Inflammatory macrophage treated with lipopolysaccharide for 1 hour (primary cell): ENCODE measurements at regions not wholly inside any gene's neighbourhood (a gene's known extent, or its start where the extent isn't known, plus 50 kb on each side); places are given as distances from the start of the nearest gene placed in this dataset.
"Not testable (repeated sequence)": the region's sequence is repeated elsewhere in the genome, so short reads cannot be mapped to it uniquely, and the experiment has no call there.

Source experiments
- DNase-seq, 2 donors: peaks; one replicate each; pipeline ENCODE4 v3.0.0-alpha.2; 2020 to 2022

DNA sequence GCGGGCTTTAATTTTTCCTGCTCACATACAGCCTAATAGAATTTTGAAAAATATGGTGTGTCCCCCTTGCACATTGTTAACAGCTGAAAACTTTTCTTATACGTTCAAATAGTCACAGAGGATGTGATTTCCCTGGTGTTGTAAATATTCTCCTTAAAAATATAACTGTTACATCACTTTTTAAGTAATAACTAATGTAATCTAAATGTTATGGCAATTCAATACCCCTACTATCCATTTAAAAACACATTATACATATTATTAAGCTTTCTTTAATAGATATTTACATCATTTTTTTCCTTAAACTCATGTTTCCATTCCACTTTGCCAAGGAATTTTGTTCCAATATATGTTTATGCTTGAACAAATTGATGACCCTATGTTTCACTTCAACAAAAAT, 85.5 kb upstream of the S1PR1 start:
- no peak for DNase-seq

DNA sequence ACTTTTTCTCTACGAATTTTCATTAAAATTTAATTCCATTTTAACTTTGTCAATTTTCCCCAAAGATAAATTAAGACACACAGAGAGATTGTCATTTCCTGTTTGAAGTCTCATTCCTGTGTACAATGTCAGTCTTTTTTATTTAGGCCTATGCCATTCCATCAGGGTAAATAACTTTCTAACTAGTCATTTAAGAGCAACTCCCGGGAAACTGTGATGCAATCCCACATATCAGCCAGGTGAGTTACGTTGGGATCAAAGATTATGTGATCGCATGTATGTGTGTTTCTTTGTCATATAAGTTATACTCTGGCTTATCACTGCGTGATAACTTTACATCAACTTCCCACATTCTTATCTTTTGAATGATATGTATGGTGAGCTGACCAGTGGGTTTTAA, 86.1 kb upstream of the S1PR1 start:
- no peak for DNase-seq

DNA sequence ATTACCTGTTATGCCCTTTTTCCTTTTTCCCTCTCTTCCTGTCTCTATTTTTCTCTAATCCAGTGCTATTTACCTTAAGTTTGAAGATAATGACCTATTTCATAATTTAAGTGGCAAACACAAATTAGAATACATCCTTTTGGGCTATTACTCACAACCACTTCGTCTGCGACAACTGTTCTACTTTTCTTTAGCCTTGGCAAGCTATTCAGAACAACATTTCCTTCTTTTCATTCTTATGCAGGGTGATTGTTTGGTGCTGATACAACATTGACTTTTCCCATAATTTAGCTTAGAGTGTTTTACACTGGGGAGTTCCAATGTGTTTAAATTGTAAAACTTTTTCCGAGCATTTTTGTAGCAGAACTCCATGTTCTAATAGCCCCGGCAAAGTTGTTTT, 86.6 kb upstream of the S1PR1 start:
- no peak for DNase-seq

DNA sequence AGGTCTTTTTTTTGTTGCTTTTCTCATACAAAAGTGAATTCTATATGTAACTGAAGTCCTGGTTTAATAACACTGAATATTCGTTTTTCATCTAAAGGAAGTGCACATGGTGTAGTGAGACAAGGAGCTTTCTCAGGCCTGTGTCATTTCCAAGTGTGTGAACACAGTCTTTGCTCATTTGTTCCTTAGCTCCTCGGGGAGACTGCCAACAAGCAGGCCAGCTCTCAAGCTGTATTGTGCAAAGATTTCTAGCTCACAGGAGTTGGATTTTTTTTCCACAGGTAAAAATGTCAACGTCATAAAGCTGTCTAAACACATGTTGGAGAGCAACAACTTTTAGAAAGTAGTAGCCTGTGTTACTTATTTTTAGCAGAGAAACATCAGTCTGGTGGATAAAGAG, 87.8 kb upstream of the S1PR1 start:
- DNase-seq, result no peak

DNA sequence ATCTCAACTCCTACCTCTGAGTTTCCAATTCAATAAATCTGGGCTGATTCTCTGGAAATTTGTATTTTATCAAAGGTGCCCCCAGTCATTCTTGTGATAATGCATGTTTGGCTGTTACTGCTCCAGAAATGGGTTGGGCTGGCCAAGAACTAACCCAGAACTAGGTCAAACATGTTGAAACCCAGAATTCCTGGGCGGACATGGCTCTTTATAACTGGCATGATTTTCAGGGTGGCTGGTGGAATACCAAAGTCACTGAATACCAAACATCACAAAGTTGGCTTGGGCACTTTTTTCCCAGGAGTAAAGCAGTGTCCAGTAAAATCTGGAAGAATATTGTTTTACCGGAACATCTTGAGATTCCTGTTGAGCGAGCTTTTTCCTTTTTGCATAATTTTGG, 89.4 kb upstream of the S1PR1 start:
- DNase-seq, result no peak

DNA sequence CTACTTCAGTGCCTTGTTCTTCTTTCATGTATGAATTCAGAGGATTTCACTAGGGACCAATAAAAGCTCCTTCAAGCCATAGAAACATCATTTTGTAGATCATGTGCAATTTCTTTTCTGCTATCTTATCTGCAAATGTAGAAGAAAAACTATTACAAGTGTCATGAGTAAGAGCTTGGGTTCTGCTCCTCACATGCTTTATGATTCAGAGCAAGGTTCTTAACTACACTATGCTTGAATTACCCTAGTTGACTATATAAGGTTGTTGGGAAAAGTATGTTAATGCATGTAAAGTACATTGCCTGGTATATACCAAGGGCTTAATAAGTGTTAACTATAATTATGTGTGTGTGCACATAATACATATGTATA, 91.4 kb upstream of the S1PR1 start:
- no peak for DNase-seq

DNA sequence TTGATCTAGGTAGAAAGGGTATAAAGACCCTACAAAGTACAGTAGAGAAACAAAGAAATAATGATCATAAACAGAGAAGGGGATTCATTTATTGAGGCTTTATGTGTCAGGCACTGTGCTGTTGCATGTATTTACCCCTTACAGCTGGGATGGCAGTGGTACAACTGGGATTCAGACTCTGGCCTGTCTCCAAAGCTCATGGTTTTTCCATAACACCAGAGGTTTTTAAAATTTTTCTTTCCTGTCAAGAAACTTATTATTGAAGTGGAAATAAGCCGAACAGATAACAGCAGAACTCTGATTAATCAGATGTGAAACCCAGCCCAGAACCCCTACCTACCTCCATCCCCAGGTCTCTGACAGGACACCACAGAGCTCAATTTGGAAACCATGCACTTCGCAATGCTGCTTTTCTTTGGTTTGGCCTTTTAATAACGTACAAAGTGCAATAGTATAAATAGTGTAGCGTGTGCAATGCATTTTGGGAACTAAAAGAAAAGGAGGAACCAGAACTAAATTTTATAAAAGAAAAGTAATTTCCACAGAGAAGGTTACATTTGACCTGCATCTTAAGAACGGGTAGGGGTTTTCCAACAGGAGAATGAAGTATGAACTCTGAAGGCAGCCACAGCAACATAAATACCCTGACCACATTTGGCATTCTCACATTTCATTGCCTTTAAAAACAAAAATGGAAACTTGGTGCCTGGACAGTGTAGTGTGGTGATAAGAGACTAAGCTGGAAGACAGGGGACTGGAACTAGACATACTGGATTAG, 92.0 kb upstream of the S1PR1 start:
- DNase-seq, result peak; percentile 28 to 37

DNA sequence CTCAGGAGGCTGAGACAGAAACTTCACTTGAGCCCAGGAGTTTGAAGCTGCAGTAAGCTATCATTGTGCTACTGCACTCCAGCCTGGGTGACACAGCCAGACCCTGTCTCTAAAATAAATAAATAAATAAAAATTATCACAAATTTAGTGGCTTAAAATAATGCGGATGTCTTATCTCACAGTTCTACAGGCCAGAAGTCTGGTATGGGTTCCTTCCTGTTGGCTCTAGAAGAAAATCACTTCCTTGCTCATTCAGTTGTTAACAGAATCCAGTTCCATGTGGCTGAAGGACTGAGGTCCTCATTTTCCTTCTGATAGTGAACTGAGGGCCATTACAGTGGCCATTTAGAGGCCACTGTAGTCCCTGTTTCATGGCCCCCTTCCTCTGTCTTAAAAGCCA, 94.6 kb upstream of the S1PR1 start:
- DNase-seq, result no peak

DNA sequence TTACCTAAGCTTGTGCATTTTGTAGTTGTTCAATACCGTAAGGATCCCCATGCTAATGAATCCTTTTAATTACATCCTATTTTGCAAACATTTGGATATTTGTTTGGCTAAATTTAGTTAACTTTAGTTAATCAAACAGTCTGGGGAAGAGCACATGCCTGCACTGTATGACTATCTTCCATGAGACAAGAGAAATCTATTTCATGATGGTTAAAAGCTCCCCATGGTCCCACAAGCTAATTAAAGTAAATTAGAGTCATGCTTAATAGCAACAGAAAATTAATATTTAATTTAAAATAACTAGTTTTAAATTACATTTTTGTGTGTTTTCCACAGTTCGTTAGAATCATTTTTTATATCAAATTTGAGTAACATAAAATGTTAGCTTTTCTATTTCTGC, 95.4 kb upstream of the S1PR1 start:
- DNase-seq, result no peak

DNA sequence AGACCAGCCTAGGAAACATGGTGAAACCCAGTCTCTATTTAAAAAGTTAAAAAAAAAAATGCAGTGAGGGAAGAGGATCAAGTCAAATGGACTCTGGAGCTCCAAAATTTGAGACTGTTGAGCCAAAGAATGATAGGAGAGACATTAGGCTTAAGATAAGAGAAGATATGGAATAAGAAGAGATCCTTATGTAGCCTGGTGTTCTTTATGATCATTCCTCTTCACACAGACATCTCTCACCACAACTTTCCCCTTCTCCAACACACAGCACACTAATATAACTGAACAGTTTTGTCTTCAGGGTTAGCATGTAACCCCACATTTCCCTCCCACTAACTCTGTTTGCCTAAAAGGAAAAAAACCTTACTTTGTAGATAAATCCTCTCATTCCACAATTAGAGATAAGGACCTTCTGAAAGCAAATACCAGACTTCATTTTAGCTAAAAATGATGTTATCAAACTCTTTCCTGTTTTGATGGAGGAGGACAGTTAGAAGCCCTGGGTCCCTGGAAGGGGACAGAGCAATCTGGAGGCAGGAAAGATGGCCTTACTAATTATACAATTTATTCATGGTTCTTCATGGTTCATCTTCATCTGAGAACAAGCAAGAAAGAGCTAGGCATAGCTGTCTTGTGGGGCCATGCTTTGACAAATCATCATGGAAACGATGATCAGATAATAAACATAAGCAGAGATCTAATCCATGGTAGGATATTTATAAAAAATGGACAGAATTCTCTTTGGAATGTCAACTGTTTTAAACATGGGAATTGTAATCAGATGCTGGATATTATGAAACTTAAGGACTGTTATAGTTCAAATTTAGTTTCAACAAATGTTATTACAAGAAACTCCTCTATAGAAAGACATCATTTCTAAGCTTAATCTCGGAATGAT, 96.7 kb upstream of the S1PR1 start:
- DNase-seq, result no peak

DNA sequence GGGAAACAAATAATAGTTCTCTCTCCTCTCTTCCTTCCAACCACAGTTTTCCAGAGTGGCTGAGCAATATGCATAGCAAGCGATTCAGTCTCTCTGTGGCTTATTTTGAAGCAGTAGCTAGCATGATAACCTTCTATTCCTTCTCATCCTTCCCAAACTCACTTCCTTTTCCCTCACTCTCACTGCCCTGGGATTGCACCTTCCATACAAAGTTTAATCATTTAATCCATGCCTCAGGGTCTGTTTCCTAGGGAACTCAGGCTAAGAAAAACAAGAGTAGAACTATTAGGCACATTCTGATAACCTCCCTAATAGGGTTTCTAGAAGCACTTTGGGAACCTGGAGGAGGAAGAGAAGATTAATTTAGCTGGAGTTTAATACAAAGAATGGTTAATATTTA, 97.7 kb upstream of the S1PR1 start:
- DNase-seq, result no peak

DNA sequence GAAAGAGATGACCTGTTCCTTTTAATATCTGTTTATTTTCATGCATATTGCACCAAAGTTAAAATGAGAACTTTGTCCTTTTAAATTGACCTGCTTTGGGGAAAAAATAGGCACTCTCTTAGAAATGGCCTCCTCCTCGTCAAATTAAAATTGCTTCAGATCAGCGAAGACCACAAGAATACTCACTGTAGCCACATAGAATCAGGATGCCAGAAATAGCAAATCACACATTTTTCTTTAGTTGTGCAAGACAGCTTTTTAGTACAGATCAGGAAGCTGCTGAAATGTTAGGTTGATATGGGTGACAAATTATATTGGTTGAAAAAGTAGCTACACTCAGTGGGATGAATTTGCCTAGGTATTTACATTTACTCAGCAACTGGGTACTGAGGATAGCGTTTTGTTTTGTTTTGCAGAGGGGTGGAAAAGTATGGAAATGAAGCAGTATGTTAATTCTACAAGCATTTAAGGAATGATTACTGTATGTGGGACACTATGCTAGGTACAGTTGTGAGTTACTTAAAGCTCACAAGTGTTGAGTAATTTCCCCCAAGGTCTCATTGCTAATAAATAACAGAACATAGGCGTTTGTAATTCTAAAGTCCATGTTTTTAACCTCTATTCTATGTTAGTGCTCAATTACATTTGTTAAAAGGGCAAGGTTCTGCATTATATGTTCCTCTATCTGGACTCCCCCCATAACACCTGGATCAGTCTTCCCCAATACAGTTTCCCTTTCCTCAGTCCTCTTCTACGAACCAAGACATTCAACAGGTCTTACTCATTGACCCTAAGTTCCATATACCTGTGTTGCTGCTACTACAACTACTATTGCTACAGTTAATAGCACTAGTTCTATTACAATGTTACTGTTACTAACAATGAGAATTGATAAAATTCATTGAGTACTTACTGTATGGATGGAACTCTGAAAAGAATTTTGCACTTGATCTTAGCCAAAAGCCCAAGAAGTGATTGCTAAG, 99.4 kb upstream of the S1PR1 start:
- peak; percentile 12 to 24 for DNase-seq

DNA sequence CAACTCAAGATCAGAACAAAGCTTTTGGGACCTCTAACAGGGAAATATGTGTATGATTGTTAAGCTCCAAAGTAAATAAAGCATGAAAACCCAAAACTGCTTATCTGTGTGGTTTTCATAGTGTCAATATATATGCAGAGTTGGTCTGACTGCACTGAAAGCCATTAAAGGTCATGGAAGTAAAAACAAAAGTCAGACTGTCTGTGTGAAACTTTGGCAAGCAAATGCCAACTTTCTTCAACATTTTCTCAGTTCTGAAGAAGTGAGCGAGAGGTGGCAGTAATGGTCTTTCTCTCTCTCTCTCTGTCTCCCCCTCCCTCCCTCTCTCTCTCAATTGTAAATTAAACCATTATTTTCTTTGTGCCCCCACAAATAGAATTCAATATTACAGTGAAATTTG, 100.1 kb upstream of the S1PR1 start:
- no peak for DNase-seq

DNA sequence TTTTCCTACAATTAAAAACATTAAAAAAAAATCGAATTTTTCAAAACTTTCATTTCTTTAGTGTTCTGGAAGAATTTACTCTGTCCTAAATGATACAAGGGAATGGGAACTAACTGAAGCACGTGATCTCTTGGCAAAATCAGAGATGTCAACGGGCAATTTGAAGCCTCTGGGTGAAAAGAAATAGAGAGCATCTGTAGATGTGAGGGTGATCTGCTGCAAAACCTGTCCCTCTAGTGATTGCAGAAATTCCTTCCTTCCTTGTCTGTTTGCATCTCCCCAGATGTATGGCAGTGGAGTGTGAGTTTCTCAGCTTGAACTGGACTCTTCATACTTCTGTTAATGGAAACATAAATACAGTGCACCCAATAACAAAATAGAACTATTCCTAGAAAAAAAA, 100.5 kb upstream of the S1PR1 start:
- no peak for DNase-seq

DNA sequence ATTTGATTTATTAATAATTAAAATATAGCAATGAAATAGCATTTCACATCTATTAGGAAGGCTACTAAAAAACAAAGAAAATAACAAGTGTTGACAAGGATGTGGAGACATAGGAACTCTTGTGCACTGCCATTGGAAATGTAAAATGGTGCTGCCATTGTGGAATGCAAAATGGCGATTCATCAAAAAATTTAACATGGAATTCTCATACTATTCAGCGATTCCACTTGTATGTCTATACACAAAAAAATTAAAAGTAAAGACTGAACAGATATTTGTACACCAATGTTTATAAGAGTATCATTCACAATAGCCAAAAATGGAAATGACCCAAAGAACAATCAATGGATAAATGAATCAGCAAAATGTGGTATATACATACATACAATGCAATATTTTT, 101.3 kb upstream of the S1PR1 start:
- no peak for DNase-seq

DNA sequence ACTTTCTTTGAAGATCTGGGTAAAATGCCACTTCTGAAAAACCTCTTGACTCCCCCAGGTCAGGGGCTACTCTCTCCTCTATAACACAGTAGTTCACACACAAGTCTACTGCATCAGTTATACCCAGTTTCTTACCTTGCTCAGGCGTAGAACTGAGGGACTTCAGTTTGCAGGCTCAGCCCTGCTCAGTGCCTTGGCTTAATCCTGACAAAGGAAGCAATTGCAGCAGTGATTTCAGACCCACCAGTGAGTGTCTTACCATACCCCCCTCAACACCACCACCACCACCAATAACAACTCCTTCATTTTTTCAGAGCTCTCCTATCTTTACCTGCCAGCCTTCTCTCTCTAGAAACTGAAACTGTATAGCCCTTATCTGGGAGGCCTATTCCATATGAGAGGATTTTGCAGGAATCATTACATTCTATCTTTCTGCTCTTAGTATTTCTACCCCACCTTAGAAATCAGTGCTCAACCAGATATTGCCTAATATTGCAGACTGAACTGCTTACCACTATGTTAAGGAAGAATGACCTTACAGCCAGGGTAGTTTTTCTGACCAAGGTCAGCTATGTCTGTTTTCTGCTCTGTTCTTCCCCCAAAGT, 105.5 kb upstream of the S1PR1 start:
- no peak for DNase-seq

DNA sequence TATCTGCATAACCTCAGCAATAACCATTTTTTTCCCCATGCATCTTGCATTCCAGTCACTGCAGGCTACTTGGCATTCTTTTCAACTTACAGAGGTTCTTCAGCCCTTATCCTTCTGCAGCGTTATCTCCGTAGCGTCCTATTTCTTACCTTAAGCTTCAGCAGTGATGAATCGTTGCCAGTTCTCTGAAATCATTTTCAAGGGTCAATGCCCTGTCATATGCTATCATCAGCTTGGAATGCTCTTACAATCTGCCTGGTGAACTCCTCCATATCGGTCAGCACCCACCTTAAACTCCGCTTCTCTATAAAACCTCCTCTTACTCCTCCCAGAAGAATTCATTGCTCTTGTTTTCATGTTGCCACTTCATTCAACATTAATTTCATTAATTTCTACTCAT, 105.1 kb upstream of the DPH5 start:
- DNase-seq, result no peak

DNA sequence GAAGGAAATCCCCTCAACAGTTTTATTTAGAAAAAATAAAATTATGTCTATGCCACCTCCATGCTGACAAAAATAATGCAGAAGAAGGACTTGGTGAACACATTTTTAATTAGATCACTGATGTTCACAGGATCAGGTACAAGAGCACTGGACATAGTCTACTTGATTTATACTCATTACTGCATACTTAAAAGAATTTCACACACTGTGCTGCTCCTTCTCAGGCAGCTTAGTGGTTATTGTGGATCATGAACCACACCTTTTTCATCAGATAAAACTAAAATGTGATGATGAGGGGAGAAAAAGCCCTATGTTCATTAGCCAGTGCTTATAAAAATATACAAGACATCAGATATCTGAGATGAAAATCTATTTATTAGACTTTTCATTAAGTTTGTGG, 103.3 kb upstream of the DPH5 start:
- DNase-seq, result no peak

DNA sequence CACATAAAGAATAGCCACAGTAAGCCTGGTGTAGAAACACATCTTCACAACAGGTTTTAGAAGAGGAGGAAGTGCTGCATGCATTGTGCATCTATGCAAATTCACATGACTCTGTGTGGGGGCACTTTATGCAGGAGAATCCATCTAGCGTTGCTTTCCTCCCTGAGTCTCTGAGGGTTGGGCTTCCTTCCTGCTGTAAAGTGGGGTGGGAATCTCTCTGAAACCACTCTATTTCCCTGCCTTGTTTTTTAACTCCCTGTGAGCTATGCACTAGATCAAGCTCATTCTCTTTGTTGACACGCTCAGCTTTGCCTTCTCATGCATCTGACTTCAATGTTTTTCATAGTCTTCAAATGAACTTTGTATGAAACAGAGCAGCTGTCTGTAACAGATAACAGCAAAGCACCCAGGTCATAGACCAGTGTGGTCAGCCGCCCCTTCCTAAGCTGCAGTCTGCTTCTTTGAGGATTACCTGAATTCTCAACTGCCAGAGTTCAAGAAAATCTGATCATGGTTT, 102.7 kb upstream of the DPH5 start:
- peak; percentile 16 to 27 for DNase-seq

DNA sequence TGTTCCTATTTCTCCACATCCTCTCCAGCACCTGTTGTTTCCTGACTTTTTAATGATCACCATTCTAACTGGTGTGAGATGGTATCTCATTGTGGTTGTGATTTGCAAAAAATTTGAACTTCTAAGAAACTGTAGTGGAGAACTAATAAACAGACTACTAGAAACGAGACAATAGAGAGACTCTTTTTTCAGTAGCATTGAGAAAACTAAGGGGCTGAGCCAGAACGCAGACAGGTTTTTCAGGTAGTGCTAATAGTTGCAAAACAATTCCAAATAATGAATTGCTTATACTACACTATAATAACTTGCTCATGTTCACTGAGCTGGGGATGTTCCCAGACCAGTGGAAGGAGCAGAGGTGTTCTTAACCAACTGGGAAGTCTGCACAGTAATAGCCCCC, 98.8 kb upstream of the DPH5 start:
- no peak for DNase-seq

DNA sequence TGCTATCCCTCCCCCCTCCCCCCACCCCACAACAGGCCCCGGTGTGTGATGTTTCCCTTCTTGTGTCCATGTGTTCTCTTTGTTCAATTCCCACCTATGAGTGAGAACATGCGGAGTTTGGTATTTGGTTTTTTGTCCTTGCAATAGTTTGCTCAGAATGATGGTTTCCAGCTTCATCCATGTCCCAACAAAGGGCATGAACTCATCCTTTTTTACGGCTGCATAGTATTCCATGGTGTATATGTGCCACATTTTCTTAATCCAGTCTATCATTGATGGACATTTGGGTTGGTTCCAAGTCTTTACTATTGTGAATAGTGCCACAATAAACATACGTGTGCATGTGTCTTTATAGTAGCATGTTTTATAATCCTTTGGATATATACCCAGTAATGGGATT, 98.3 kb upstream of the DPH5 start:
- DNase-seq, result not testable (repeated sequence)

DNA sequence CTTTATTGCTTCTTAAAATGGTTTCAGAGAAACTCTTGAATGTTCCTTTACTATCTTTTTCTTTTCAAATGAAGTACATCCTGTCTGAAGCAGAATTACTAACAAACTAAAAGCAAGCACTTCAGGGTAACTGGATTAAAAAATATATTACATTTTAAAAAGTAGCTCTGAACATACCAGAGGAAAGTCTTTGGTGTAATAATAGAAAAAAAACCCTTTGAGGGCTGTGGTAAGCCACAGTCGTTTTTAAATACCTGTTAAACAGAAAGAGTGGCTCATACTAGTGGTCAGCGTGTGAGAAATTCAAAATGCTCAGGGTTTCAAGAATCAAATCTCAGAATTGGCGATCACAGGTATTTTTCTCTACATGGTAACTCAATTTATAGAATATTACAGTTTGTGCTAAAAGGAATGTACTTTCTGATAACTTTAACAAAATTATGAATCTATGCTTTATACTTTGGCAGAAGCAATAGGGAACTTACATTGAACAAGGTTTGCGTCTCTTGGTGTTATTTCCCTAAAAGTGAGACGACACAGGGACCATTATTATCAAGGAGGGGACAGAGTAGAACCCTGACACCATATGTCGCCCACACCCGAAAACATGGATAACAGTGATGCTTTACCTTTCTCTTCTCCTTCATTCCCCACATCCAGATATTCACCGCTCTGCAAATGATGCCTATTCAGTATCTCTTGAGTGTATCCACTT, 97.0 kb upstream of the DPH5 start:
- DNase-seq, result no peak
